SW 1271 (cell line): ENCODE measurements at regions not wholly inside any gene's neighbourhood (a gene's known extent, or its start where the extent isn't known, plus 50 kb on each side); places are given as distances from the start of the nearest gene placed in this dataset.

Experiments
- DNase-seq, 2 experiments: peaks; one replicate each; lab custom pipeline; 2025; lab: John Stamatoyannopoulos, UW

- no peak for DNase-seq
Measured at GRCh38 chr7:25752967-25753791, 398.8 kb upstream of the NFE2L3 start.

- DNase-seq = no peak
Measured at GRCh38 chr7:25753837-25754236, 398.2 kb upstream of the NFE2L3 start.

GRCh38 chr7:25754333-25754732, 397.7 kb upstream of the NFE2L3 start:
- no peak for DNase-seq

GRCh38 chr7:25754751-25755150, 397.2 kb upstream of the NFE2L3 start:
- DNase-seq = no peak

- no peak for DNase-seq
Measured at GRCh38 chr7:25756601-25757000, 395.4 kb upstream of the NFE2L3 start.

GRCh38 chr7:25758559-25758958, 393.4 kb upstream of the NFE2L3 start:
- DNase-seq = no peak

GRCh38 chr7:25759286-25759685, 392.7 kb upstream of the NFE2L3 start:
- DNase-seq = no peak

- DNase-seq = no peak
Measured at GRCh38 chr7:25759748-25760147, 392.2 kb upstream of the NFE2L3 start.

GRCh38 chr7:25762511-25763462, 389.2 kb upstream of the NFE2L3 start:
- DNase-seq = no peak

- no peak for DNase-seq
Measured at GRCh38 chr7:25763463-25763860, 388.5 kb upstream of the NFE2L3 start.

- DNase-seq = no peak
Measured at GRCh38 chr7:25765110-25765655, 386.8 kb upstream of the NFE2L3 start.

GRCh38 chr7:25770235-25770634, 381.8 kb upstream of the NFE2L3 start:
- DNase-seq = no peak

GRCh38 chr7:25770670-25771069, 381.3 kb upstream of the NFE2L3 start:
- DNase-seq = no peak

GRCh38 chr7:25771491-25771890, 380.5 kb upstream of the NFE2L3 start:
- no peak for DNase-seq

GRCh38 chr7:25772802-25773201, 379.2 kb upstream of the NFE2L3 start:
- no peak for DNase-seq

- DNase-seq = no peak
Measured at GRCh38 chr7:25774675-25775074, 377.3 kb upstream of the NFE2L3 start.

- no peak for DNase-seq
Measured at GRCh38 chr7:25775570-25775969, 376.4 kb upstream of the NFE2L3 start.

- DNase-seq = no peak
Measured at GRCh38 chr7:25775999-25776743, 375.8 kb upstream of the NFE2L3 start.

- DNase-seq = no peak
Measured at GRCh38 chr7:25776744-25777123, 375.3 kb upstream of the NFE2L3 start.

GRCh38 chr7:25777969-25778708, 373.9 kb upstream of the NFE2L3 start:
- no peak for DNase-seq

- DNase-seq = no peak
Measured at GRCh38 chr7:25779002-25779546, 372.9 kb upstream of the NFE2L3 start.
